Neutrophil (primary cell): ENCODE measurements at regions not wholly inside any gene's neighbourhood (a gene's known extent, or its start where the extent isn't known, plus 50 kb on each side); places are given as distances from the start of the nearest gene placed in this dataset.

ENCODE experiments used
- H3K27ac ChIP-seq: fragments of 200-600 bp; sonication (generic); 2 replicates; pipeline ENCODE4 v1.5.1; 2016; ENCODE audit warnings: mild to moderate bottlenecking, moderate library complexity
- H3K27me3 ChIP-seq: fragments of 200-600 bp; sonication (generic); 2 replicates; pipeline ENCODE4 v1.6.0; 2016; ENCODE audit warnings: mild to moderate bottlenecking
- H3K36me3 ChIP-seq: fragments of 200-600 bp; sonication (generic); 2 replicates; pipeline ENCODE4 v1.5.1; 2017
- H3K4me1 ChIP-seq, 2 experiments: fragments of 200-600 bp in 1 of 2; sonication (generic) in 1 of 2; 1 replicate in 1 of 2; 2 replicates in 1 of 2; pipeline versions ENCODE4 v1.5.1 to v1.6.1; 2013 to 2016; ENCODE audit warnings: low read depth in 1 of 2, low read length in 1 of 2, mild to moderate bottlenecking in 1 of 2, moderate library complexity in 1 of 2; ENCODE audit not compliant: control insufficient read depth in 1 of 2, insufficient read depth in 1 of 2
- H3K4me3 ChIP-seq, 2 experiments: fragments of 200-600 bp in 1 of 2; sonication (generic) in 1 of 2; 1 replicate in 1 of 2; 2 replicates in 1 of 2; pipeline ENCODE4 v1.5.1; 2013 to 2016; ENCODE audit warnings: low read depth in 1 of 2, low read length in 1 of 2, mild to moderate bottlenecking in 1 of 2, moderate library complexity in 1 of 2
- H3K9me3 ChIP-seq: fragments of 200-600 bp; sonication (generic); 2 replicates; pipeline ENCODE4 v1.5.1; 2016
- TF ChIP-seq, protein P1 (sequence below): fragments of 200-600 bp; sonication (generic); IDR thresholded peaks from 2 replicates; pipeline ENCODE4 v1.5.1; 2016; ENCODE audit warnings: antibody characterized with exemption

GRCh38 chr7:26487780-26488515 is 196.3 kb downstream of the SNX10 start:
- H3K27me3 ChIP-seq, result peaks cover 10% of the 10 kb centered on the region
- no peak overlapping the region for H3K4me3 ChIP-seq
- no peaks in the 10 kb centered on the region for H3K36me3 ChIP-seq
- H3K9me3 ChIP-seq, result no peaks in the 10 kb centered on the region
- no peaks in the 10 kb centered on the region for H3K4me1 ChIP-seq
- no peak overlapping the region for H3K27ac ChIP-seq
- TF ChIP-seq, protein P1, sequence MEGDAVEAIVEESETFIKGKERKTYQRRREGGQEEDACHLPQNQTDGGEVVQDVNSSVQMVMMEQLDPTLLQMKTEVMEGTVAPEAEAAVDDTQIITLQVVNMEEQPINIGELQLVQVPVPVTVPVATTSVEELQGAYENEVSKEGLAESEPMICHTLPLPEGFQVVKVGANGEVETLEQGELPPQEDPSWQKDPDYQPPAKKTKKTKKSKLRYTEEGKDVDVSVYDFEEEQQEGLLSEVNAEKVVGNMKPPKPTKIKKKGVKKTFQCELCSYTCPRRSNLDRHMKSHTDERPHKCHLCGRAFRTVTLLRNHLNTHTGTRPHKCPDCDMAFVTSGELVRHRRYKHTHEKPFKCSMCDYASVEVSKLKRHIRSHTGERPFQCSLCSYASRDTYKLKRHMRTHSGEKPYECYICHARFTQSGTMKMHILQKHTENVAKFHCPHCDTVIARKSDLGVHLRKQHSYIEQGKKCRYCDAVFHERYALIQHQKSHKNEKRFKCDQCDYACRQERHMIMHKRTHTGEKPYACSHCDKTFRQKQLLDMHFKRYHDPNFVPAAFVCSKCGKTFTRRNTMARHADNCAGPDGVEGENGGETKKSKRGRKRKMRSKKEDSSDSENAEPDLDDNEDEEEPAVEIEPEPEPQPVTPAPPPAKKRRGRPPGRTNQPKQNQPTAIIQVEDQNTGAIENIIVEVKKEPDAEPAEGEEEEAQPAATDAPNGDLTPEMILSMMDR, result no peak

DNA sequence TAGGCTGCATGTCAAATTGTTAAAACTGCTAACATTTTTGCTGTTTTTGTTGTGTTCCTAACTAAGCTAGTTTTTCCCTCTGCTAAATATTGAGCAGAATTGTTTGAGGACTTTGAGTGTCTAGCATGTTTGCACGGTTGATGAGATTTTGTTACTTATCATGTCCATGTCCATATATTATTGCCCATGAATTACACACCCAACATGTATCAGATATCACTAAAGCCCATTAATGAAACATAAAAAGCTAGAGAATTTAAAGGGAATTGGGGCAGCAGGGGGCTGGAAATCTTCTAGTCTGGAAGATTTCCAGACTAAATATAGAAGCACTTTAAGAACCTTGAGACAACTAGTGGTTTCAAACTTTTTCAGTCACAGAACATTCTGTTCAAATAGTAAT is 197.7 kb downstream of the SNX10 start:
- no peak overlapping the region for H3K27ac ChIP-seq
- TF ChIP-seq, protein P1, result no peak
- H3K4me3 ChIP-seq, result no peak overlapping the region
- H3K4me1 ChIP-seq, result no peaks in the 10 kb centered on the region
- no peaks in the 10 kb centered on the region for H3K9me3 ChIP-seq
- peaks cover 10% of the 10 kb centered on the region for H3K27me3 ChIP-seq
- no peaks in the 10 kb centered on the region for H3K36me3 ChIP-seq

DNA sequence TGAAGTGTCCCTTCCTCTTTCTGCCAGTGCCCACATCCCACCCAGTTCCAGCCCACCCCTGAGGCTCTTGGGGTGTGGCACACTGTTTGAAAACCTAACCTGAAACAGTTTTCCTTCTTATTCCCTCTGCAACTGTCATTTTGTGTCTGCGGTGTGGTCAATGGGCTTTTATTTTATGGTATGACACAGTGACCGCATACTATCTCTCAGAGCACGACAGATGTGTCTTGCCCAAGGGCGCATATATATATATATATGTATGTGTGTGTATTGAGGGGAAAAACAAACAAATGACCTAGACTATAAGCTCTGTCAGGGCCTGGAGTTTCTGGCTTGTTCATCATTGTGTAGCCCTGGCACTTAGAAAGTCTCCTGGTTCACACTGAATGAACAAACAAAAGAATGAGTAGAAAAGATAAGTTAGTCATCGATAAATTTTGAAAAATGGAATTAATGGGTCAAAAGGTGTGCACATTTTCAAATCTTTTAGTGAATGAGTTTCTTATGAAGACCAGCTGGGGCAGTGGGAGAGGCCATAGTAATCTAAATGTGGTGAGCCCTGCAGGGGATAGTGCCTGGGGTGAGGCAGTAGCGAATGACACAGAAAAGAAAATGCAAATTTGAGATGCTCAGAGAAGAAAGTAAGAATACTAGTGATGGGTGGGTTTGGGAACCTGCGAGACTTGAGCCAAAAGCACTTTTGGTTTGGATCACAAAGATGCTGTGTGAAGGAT is 198.4 kb downstream of the SNX10 start:
- Histone ChIP-seq H3K4me3 (no peak overlapping the region), H3K36me3 (no peaks in the 10 kb centered on the region), H3K27me3 (peaks cover 10% of the 10 kb centered on the region), H3K4me1 (no peaks in the 10 kb centered on the region), H3K9me3 (no peaks in the 10 kb centered on the region), H3K27ac (no peak overlapping the region)
- TF ChIP-seq, protein P1, result no peak

- TF ChIP-seq, protein P1, result no peak
- H3K4me1 ChIP-seq, result no peaks in the 10 kb centered on the region
- H3K36me3 ChIP-seq, result no peaks in the 10 kb centered on the region
- no peak overlapping the region for H3K27ac ChIP-seq
- no peaks in the 10 kb centered on the region for H3K9me3 ChIP-seq
- no peak overlapping the region for H3K4me3 ChIP-seq
- H3K27me3 ChIP-seq, result peaks cover 10% of the 10 kb centered on the region
Measured at GRCh38 chr7:26490640-26491624, 199.3 kb downstream of the SNX10 start.

GRCh38 chr7:26492816-26493215 is 201.2 kb downstream of the SNX10 start:
- Histone ChIP-seq H3K27ac (no peak overlapping the region), H3K4me3 (no peak overlapping the region), H3K36me3 (no peaks in the 10 kb centered on the region), H3K9me3 (no peaks in the 10 kb centered on the region), H3K4me1 (no peaks in the 10 kb centered on the region), H3K27me3 (peaks cover 10% of the 10 kb centered on the region)
- TF ChIP-seq, protein P1, result no peak
